HCT116 (cell line): ENCODE measurements at regions not wholly inside any gene's neighbourhood (a gene's known extent, or its start where the extent isn't known, plus 50 kb on each side); places are given as distances from the start of the nearest gene placed in this dataset.

Experiments used
- SRF ChIP-seq: IDR thresholded peaks from 2 replicates; pipeline ENCODE4 v1.6.1; 2012; ENCODE audit warnings: low read depth

GRCh38 chr7:155862123-155862892 is 50.0 kb upstream of the SHH start (continued):
- no peak for TF ChIP-seq SRF
